ENCODE measurements at regions not wholly inside any gene's neighbourhood (a gene's known extent, or its start where the extent isn't known, plus 50 kb on each side); places are given as distances from the start of the nearest gene placed in this dataset.
"Not testable (repeated sequence)": the region's sequence is repeated elsewhere in the genome, so short reads cannot be mapped to it uniquely, and the experiment has no call there.

DNA sequence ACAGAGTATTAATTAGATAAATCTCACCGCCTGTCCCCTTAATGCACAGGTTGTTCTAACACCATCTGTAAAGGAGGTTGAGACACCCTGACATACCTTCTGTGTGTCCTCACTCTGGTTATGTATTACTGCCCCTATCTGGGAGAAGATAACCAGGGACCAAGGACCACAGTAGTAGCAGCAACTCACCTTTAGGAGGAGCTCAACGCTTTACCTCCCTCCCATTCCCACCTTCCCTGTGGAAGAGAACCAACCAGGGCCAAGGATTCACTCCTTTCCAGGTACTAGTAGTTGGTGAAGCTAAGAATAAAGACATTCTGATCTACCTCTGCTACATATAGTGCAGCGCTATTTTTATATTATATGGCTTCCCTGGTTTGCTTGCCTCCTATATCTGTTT lies 232.6 kb downstream of the MEX3B start:
- DNase-seq = no peak

DNA sequence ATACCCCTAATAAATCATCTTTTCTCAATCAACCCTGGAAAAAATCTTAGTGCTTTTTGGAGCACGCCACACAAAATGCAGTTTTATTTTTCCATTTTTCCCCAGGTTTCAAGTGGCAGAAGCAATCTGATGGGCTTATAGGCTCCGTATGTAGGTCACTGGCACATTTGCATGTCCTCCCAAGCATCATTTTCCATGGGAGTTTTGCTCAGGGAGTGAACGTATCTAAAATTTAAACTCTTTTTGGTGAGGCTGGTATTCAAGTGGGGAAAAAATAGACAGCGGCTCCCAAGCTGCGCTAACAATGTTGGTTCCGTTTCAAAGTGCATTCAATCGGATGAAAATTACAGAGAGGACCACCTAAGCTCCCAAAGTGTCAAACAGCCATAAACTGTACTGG lies 233.4 kb downstream of the MEX3B start:
- no peak for DNase-seq

DNA sequence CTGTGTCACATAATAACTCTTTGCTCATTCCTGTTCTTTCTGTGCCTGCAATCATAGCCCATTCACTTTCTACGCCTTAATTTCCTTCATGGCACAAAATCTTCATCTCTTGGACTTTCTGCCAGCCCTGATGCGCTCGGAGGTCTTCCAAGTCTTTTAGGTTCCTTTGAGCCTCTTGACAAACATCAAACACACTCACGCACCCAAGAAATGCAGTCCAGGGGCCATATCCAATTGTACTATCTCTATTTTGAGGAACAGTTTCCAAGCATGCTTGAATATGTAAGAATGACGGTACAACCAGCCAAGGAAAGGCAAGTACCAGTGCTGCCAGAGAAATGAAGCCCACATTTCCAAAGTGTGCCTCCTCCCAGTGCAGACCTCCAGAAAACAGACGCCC lies 234.1 kb downstream of the MEX3B start:
- no peak for DNase-seq

DNA sequence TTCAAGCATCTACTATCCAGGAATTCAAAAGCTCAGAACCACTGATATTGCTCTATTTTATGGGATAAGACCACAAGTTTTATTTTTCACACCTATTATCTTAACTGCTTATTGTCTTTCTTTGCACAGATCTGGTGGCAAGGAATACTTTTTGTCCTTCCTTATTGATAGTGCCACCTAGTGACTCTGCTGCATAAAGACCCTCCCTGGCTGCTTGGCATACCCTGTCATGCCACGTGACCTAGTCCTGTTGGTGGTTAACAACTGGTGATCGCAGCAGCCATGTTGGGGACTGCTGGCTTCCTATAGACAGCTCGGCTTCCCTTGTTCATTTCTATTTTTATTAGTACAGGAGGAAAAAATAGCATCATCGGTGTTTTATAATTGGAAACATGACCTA lies 236.3 kb downstream of the MEX3B start:
- DNase-seq = no peak

DNA sequence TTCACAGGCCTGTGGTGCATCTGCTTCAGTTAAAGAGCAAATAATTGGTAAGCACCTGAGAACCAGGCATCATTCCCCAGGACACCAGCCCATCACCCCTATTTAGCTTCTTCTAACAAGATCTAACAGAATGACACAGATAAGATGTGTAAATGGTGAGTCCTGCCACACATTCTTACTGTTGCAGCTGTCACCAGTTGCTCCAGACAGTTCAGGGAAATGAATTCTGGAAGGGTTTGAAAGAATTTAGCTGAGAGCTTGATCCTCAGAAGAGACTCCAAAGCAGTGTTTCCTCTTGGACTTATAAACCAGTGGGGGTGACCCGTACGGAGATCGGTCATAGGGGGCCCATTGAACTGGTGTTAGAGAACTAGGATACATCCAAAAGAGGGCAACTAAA lies 238.0 kb downstream of the MEX3B start:
- no peak for DNase-seq

DNA sequence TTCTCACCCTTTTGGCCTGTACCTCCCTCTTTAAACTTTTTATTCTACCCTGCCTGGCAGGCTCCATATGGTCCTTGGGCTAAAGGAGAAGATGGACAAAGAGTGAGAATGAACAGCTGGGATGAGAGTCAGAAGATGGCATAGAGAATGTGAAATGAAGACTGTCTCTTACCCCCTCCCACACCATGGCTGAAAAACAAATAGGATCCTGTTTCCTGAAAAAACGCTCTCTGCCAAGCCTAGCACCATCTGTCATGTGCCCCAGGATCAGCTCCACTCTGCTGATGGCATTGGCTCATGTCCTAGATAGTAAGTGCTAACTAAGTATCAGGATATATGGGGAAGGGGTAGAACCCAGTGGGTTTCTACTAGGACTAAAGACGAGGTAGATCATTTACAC lies 238.6 kb downstream of the MEX3B start:
- no peak for DNase-seq

DNA sequence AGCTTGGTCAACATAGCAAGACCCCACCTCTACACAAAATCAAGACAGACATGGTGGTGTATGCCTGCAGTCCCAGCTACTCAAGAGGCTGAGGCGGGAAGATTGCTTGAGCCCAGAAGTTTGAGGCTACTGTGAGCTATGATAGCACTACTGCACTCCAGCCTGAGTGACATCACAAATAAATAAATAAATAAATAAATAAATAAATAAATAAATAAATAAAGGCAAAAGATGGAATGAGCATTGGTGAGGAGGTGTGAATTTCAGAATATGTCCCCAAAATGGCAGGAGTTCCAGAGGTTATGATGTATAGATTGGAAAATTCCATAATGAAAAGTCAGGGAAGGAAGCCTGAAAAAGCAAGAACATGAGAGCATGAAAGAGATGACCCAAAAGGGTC lies 249.9 kb downstream of the MEX3B start:
- DNase-seq = no peak

DNA sequence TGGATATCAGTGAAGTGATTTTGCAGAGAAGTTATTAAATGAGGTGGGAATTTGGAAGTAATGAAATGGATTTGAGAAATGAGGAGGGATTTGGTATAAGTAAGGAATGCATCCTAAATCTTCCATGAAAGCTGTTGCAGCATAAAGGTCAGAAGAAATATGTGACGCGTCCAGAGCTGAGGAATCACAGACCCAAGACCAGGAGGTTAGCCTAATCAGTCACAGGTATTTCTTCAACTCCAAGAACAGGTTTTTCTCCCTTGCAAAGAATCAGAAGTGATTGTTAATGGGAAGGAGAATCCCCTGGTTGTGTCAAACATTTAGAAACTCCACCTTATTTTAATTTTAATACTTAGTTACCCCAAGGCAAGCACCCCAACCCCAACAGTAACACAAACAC lies 253.2 kb downstream of the MEX3B start:
- no peak for DNase-seq

DNA sequence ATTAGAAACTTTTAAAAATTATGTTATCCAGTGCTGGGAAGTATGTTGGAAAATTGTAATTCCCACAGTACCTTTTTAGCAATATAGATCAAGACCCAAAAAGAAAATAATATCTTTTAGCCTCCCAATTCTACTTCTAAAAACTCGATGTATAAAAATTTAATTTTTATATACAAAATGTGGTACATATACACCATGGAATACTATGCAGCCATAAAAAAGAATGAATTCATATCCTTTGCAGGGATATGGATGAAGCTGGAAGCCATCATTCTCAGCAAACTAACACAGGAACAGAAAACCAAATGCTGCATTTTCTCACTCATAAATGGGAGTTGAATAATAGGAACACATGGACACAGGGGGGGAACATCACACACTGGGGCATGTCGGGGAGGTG lies 254.5 kb downstream of the MEX3B start:
- not testable (repeated sequence) for DNase-seq

DNA sequence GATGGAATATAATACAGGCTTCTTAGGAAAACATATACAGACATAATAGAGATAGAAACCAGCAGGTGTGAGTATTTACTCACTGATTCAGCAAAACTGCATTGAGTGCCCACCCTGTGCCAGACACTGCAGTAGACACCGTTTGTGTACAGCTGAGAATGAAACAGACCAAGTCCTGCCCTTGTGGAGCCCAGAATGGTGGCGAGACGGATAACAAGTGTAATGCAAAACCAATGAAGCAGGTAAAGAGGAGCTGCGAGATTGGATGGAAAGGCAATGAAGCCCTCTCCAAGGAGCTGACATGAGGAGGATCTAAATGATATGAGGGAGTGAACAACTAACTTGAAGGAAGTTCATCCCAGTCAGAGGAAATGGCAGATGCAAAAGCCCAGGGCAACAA lies 256.4 kb downstream of the MEX3B start:
- no peak for DNase-seq

DNA sequence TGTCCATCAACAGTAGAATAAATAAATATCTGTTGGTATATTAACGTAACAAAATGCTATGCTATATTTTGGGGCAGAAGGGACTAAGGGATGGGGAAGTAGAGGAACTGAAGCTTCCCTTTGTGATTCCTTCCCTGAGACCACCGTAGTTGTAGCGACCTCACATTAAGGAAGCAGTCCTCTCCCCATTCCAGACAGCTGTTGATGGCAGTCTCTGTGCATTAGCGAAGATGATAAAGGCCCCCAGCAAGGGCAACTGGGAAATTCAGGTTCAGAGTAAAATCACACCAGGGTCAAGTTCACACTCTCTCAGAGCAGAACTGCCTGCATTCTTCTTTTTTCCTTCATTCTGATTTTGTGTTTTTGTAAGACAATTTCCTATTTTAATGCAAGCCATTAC lies 259.0 kb downstream of the MEX3B start:
- no peak for DNase-seq

DNA sequence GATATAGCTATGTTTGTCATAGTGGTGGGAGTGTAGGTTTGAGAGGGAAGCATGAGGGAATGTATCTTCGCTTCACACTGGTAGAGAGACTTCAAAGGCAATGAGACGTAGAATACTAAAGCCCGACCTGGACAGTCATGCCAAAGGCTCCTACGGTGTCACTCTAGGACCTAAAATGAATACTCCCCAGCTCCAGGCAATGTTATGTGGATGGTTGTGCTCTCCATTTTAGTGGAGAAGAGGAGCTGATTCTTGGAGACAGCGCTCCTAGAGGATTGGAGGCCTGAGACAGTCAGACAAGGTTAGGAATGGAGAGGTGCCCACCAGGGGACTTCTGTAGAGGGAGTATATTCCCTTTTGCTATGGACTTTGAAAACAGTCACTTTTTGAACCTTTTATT lies 260.1 kb downstream of the MEX3B start:
- DNase-seq = no peak

DNA sequence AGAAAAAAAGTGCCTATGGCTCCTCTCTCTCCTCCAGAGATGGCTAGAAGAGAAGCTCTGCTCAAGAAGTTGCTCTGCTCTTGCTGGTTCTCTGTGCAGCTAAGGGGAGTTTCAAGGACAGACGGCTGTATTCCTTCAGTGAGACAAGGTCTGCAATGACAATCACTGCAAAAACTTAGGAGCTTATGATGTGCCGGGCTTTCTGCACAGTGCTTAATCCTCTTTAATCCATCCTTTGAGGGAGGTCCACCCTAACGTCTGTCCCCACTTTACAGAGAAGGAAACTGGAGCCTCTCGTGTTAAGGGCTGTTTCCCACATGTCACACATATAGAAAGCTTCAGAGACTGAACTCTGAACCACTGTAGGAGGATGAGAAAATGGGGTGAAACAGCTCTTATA lies 260.6 kb downstream of the MEX3B start:
- no peak for DNase-seq

DNA sequence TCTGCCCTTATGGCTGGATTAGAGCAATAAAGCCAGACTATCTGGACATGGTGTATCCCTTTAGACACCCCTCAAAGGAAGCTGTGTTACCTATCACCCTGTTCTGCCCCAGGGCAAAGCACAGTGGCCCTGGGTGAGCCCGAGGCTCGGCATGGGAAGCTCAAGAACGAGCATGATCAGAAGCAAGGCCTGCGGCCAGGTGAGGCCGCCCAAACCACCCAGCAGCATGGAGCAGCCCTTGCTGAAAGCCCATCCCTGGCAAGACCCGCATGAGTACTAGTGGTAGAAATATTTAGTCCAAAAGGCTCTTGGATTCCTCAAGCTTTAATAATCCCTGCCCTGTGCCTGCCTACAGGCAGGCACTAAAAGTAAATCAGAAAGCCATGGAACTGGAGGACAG lies 261.1 kb downstream of the MEX3B start:
- DNase-seq = no peak

DNA sequence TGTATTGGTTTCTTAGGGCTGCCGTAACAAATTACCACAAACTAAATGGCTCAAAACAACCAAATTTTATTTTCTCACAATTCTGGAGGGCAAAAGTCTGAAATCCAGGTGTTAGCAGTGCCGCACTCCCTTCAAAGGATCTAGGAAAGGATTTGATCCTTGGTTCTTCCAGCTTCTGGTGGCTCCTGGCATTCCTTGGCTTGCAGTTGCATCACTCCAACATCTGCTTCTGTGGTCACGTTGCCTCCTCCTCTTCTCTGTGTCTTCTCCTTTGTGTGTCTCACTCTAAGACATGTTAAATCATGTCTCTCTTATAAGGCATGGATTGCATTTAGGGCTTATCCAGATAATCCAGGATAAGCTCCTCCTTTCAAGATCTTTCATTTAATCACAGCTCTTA lies 262.2 kb downstream of the MEX3B start:
- DNase-seq = no peak

DNA sequence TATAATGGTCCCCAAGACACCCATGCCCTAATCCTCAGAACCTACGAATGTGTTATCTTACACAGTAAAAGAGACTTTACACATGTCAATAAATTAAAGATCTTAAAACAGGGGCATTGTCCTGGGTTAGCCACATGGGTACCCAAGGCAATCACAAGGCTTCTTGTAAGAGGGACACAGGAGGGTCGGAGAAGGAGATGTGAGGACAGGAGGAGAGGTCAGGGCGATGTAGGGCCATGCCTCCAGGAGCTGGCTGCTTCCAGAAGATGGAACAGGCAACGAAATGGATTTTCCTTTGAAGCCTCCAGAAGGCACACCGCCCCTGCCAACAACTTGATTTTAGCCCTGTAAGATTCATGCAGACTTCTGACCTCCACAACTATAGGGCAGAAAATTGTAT lies 262.7 kb downstream of the MEX3B start:
- no peak for DNase-seq

DNA sequence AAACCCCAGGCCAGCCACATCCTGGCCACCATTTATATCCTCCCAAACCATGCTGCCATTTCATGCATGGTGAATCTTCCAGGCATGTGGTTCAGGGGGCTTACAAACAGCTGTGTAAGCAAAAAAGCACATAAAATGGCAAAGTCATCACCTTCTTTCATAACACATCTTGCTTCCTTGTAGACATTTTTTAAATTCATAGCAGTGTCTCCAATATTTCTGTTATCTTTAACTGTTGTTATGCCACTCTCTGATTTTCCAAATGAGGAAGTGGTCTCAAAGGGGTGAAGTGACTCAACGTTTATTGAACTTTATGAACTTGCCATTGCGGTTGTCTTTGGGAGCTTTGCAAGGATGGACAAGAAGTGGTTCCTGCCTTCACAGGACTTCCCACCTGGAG lies 264.4 kb downstream of the MEX3B start:
- DNase-seq = no peak

DNA sequence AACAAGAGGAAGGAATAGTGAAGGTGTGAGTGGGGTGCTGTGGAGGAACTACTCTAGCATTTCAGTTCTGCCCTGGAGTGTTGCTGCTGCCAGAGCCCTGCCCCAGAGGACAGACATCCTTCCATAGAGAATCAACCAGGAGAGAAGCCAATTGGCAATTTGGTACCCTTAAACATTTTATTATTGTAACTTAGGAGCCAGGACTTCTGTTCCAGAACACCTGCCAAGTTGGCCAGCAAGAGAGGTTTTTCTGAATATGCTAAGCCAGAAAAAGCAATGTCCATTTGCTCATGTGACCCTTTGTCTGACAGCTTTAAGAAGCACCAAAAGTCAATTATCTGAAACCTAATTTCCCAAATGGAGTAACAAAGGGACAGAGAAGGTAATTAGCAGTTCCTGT lies 264.9 kb downstream of the MEX3B start:
- DNase-seq = no peak

DNA sequence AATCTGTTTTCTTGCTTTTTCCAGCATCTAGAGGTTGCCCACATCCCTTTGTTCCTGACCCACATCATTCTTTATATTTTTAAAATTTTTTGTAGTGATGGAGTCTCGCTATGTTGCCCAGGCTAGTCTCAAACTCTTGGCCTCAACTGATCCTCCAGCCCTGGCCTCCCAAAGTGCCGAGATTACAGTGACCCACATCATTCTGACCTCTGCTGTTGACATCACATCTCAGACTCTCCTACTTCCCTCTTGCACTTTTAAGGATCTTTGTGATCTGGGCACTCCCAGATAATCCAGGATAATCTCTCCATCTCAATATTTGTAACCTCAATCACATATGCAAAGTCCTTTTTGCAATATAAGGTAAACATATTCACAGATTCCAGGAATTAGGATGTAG lies 266.6 kb downstream of the MEX3B start:
- no peak for DNase-seq

DNA sequence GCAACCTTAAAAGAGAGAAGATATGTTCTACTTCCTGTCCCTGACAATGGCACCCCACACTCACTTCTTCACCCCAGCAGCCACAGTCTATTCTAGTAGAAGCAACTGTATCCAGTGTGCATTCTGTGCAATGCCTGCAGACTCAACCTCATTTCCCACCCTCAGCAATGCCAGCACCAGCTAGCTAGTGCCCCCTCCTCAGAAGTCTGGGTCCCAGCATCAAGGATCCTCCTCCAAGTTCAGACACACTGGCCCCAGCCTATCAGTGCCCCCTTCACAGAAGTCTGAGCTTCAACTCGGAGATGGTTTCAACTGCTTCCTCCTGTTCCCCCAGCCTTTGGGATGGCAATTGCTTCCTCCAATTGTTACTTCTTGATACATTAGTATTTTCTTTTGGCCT lies 268.3 kb downstream of the MEX3B start:
- DNase-seq = no peak

DNA sequence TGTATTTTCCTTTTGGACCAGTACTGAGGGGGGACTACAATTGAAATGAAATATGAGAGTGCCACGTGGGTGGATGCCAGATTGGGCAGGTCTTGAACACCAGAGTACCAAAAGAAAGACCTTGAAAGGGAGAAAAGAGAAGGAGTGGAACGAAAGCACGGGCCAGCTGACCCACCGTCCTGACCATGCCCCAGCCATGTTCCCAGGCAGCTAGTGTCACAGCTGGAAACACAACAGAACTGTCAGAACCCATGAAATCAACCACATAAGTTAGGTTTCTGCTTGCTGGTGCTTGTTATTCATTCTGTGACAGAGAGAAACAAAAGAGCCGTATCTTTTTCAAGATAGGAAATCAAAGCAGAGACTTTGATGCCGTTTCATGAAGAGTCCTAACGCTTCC lies 268.8 kb downstream of the MEX3B start:
- no peak for DNase-seq

DNA sequence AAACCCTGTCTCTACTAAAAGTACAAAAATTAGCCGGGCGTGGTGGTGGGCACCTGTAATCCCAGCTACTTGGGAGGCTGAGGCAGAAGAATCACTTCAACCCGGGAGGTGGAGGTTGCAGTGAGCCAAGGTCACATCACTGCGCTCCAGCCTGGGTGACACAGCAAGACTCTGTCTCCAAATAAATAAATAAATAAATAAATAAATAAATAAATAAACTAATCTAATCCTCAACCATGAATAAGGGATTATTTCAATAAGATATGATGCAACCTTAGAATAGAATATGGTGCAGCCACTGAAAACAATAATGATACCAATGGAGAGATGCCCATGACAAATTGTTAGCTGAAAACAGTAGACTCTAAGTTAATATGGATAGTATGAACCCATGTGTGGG lies 270.0 kb downstream of the MEX3B start:
- not testable (repeated sequence) for DNase-seq

DNA sequence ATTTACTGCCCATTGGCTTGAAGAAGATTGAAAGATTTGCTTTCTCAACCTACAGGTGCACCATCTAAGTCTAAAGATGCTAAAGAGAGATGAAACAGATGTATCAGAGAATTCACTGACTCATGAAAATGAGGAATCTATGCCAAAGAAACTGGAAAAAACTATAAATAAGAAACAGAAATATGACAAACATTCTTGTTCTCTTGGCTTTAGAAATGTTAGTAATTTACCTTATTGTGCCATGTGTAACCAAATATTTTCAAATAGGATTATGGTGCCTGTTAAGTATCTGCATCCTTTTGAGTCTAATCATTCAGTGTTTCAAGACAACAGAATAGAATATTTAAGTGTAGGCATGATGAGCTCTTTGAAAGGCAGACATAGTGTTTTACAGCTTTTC lies 271.5 kb downstream of the MEX3B start:
- DNase-seq = no peak

DNA sequence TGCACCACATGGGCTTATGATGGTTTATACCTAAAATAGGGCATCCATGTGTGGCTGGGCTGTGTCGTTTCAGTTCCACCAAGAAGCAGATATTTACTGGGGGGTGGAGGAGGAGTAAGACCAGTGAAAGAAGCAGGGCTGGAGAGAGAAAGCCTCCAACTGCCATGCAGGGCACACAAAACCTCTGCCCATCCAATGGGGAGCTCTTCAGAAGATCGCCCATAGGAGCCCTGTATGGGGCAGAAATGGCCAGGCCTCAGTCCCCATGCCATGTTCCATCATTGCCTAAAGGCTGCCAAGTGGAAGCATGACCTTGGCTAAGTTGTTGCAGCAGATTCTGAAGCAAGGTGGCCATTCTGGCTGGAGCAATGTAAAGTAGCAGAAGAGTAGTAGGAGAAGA lies 277.0 kb downstream of the MEX3B start:
- no peak for DNase-seq

DNA sequence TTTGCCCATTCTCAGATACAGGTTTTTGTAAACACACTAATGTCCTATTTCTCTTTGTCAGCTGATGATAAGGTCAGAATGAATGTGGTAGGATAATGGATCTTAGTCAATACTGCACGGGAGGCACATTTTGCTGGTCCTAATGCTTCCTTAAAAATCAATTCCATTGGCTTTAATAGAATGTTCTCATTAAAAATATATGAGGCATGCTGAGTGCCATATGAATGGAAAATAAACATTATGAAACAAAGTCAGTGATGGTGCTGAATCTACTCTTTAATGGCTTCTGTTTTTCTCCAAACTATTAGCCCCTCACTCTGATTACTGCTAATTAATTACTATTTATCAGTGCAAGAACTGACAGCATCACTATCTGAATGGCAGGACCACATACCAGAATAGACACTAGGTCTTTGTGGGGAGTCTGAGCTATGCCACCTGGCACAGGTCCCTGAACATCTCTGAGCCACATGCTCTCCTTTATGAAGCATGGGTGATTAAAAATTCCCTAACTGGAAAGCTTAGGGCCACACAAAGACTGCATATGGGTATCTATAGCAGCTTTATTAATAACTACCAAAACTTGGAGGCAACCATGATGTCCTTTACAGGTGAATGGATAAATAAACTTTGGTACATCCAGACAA lies 278.9 kb downstream of the MEX3B start:
- DNase-seq = no peak

DNA sequence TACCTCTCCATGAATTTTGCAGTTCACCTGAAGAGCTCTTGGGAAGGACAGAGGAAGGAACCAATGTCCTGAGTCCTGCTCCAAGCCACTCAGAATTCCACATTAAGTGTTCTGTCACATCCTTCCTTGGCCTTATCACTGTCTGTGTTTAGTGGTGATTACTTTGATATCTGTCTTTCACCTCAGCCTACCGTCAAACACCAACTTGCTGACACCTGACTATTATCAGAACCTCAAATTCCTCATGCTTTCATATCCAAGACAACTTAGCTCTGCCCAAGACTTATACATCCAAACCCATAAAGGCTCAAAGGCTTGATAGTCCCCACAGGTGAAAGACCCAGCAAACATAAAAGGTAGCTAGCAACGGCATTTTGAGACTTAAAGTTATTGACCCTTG lies 280.0 kb downstream of the MEX3B start:
- no peak for DNase-seq
